ENCODE measurements at regions not wholly inside any gene's neighbourhood (a gene's known extent, or its start where the extent isn't known, plus 50 kb on each side); places are given as distances from the start of the nearest gene placed in this dataset.
"Not testable (repeated sequence)": the region's sequence is repeated elsewhere in the genome, so short reads cannot be mapped to it uniquely, and the experiment has no call there.

GRCh38 chr9:22170556-22170955 is 161.5 kb upstream of the CDKN2B start:
- Histone ChIP-seq H3K4me3 (ENCODE audit: low read length) (no peak overlapping the region), H3K36me3 (ENCODE audit: control insufficient read depth in 2 of 3, insufficient read depth in 3 of 3, low read length in 3 of 3) (no peaks in the 10 kb centered on the region), H3K27ac (ENCODE audit: low read depth, low read length) (no peak overlapping the region), H3K27me3 (ENCODE audit: control insufficient read depth in 2 of 2, insufficient read depth in 2 of 2, low read length in 2 of 2) (no peaks in the 10 kb centered on the region), H3K9me3 (ENCODE audit: control insufficient read depth in 2 of 3, low read length in 3 of 3) (no peaks in the 10 kb centered on the region), H3K4me1 (ENCODE audit: control insufficient read depth in 2 of 2, insufficient read depth in 2 of 2, low read length in 2 of 2) (no peaks in the 10 kb centered on the region)
- intact Hi-C loops (cut with micrococcal nuclease), result no loop called here
- ChIA-PET CTCF (no interaction called here), POLR2A (no interaction called here)
- Mint-ChIP-seq H3K27me3 (peaks cover 0 to 31% (median 3%) of the 10 kb centered on the region in 5 donors), H3K27ac (no peak overlapping the region), H3K4me3 (no peak overlapping the region), H3K4me1 (peaks cover 0 to 7% (median 0%) of the 10 kb centered on the region in 7 donors), H3K36me3 (peaks cover 0 to 1% (median 0%) of the 10 kb centered on the region in 5 donors), H3K9me3 (no peaks in the 10 kb centered on the region)
- no peak for DNase-seq
- no peak for ATAC-seq

GRCh38 chr9:22170990-22171670 is 162.0 kb upstream of the CDKN2B start:
- Mint-ChIP-seq H3K36me3 (peaks cover 0 to 1% (median 0%) of the 10 kb centered on the region in 5 donors), H3K4me3 (no peak overlapping the region), H3K4me1 (peaks cover 0 to 6% (median 4%) of the 10 kb centered on the region in 7 donors), H3K9me3 (peaks cover 0 to 2% (median 0%) of the 10 kb centered on the region in 11 donors), H3K27ac (no peak overlapping the region), H3K27me3 (peaks cover 0 to 26% (median 0%) of the 10 kb centered on the region in 5 donors)
- intact Hi-C loops (cut with micrococcal nuclease), result no loop called here
- no peaks in the 10 kb centered on the region for H3K27me3 ChIP-seq (ENCODE audit: control insufficient read depth in 2 of 2, insufficient read depth in 2 of 2, low read length in 2 of 2)
- no peaks in the 10 kb centered on the region for H3K4me1 ChIP-seq (ENCODE audit: control insufficient read depth in 2 of 2, insufficient read depth in 2 of 2, low read length in 2 of 2)
- ChIA-PET POLR2A (no interaction called here), CTCF (no interaction called here)
- H3K4me3 ChIP-seq (ENCODE audit: low read length), result no peak overlapping the region
- no peak for ATAC-seq
- no peaks in the 10 kb centered on the region for H3K9me3 ChIP-seq (ENCODE audit: control insufficient read depth in 2 of 3, low read length in 3 of 3)
- no peak overlapping the region for H3K27ac ChIP-seq (ENCODE audit: low read depth, low read length)
- H3K36me3 ChIP-seq (ENCODE audit: control insufficient read depth in 2 of 3, insufficient read depth in 3 of 3, low read length in 3 of 3), result no peaks in the 10 kb centered on the region
- DNase-seq, result no peak

GRCh38 chr9:22171691-22172090 is 162.6 kb upstream of the CDKN2B start:
- ChIA-PET CTCF (no interaction called here), POLR2A (no interaction called here)
- ATAC-seq, result no peak
- no peaks in the 10 kb centered on the region for H3K9me3 ChIP-seq (ENCODE audit: control insufficient read depth in 2 of 3, low read length in 3 of 3)
- no peak for DNase-seq
- Mint-ChIP-seq H3K4me3 (no peak overlapping the region), H3K36me3 (peaks cover 0 to 1% (median 0%) of the 10 kb centered on the region in 5 donors), H3K9me3 (peaks cover 0 to 7% (median 0%) of the 10 kb centered on the region in 11 donors), H3K4me1 (peaks cover 0 to 10% (median 8%) of the 10 kb centered on the region in 7 donors), H3K27ac (no peak overlapping the region), H3K27me3 (peaks cover 0 to 25% (median 0%) of the 10 kb centered on the region in 5 donors)
- H3K27ac ChIP-seq (ENCODE audit: low read depth, low read length), result no peak overlapping the region
- no peak overlapping the region for H3K4me3 ChIP-seq (ENCODE audit: low read length)
- H3K36me3 ChIP-seq (ENCODE audit: control insufficient read depth in 2 of 3, insufficient read depth in 3 of 3, low read length in 3 of 3), result no peaks in the 10 kb centered on the region
- no peaks in the 10 kb centered on the region for H3K4me1 ChIP-seq (ENCODE audit: control insufficient read depth in 2 of 2, insufficient read depth in 2 of 2, low read length in 2 of 2)
- no peaks in the 10 kb centered on the region for H3K27me3 ChIP-seq (ENCODE audit: control insufficient read depth in 2 of 2, insufficient read depth in 2 of 2, low read length in 2 of 2)
- intact Hi-C loops (cut with micrococcal nuclease), result no loop called here

- no peak overlapping the region for H3K27ac Mint-ChIP-seq
- no peaks in the 10 kb centered on the region for H3K36me3 ChIP-seq (ENCODE audit: control insufficient read depth in 2 of 3, insufficient read depth in 3 of 3, low read length in 3 of 3)
- POLR2A ChIA-PET, result no interaction called here
- H3K9me3 Mint-ChIP-seq, result peaks cover 0 to 21% (median under 1%) of the 10 kb centered on the region in 11 donors
- no peak overlapping the region for H3K27ac ChIP-seq (ENCODE audit: low read depth, low read length)
- H3K27me3 ChIP-seq (ENCODE audit: control insufficient read depth in 2 of 2, insufficient read depth in 2 of 2, low read length in 2 of 2), result no peaks in the 10 kb centered on the region
- DNase-seq (no peak), ATAC-seq (no peak)
- peaks cover 0 to 8% (median 0%) of the 10 kb centered on the region in 5 donors for H3K36me3 Mint-ChIP-seq
- peaks cover 0 to 20% (median 2%) of the 10 kb centered on the region in 5 donors for H3K27me3 Mint-ChIP-seq
- H3K4me1 Mint-ChIP-seq, result peaks cover 0 to 14% (median 8%) of the 10 kb centered on the region in 7 donors
- no peaks in the 10 kb centered on the region for H3K4me1 ChIP-seq (ENCODE audit: control insufficient read depth in 2 of 2, insufficient read depth in 2 of 2, low read length in 2 of 2)
- intact Hi-C loops (cut with micrococcal nuclease), result no loop called here
- no peaks in the 10 kb centered on the region for H3K9me3 ChIP-seq (ENCODE audit: control insufficient read depth in 2 of 3, low read length in 3 of 3)
- CTCF ChIA-PET, result no interaction called here
- no peak overlapping the region for H3K4me3 Mint-ChIP-seq
- H3K4me3 ChIP-seq (ENCODE audit: low read length), result no peak overlapping the region
Observed at GRCh38 chr9:22173908-22174307, 164.8 kb upstream of the CDKN2B start.

GRCh38 chr9:22175972-22176545 is 167.0 kb upstream of the CDKN2B start:
- ChIA-PET POLR2A (no interaction called here), CTCF (no interaction called here)
- Histone ChIP-seq H3K27me3 (ENCODE audit: control insufficient read depth in 2 of 2, insufficient read depth in 2 of 2, low read length in 2 of 2) (no peaks in the 10 kb centered on the region), H3K9me3 (ENCODE audit: control insufficient read depth in 2 of 3, low read length in 3 of 3) (no peaks in the 10 kb centered on the region), H3K4me1 (ENCODE audit: control insufficient read depth in 2 of 2, insufficient read depth in 2 of 2, low read length in 2 of 2) (no peaks in the 10 kb centered on the region), H3K36me3 (ENCODE audit: control insufficient read depth in 2 of 3, insufficient read depth in 3 of 3, low read length in 3 of 3) (no peaks in the 10 kb centered on the region), H3K27ac (ENCODE audit: low read depth, low read length) (no peak overlapping the region), H3K4me3 (ENCODE audit: low read length) (no peak overlapping the region)
- peak overlapping the region in 2 of 9 donors; percentile 7 to 29 for H3K27ac Mint-ChIP-seq
- ATAC-seq (no peak), DNase-seq (no peak)
- intact Hi-C loops (cut with micrococcal nuclease), result loop anchor here in 1 of 2 donors (5.0 kb wide), 1 partner anchor 61 kb away; no protein-coding TSS in a partner anchor
- H3K36me3 Mint-ChIP-seq, result peaks cover 0 to 12% (median 0%) of the 10 kb centered on the region in 5 donors
- peaks cover 8 to 23% (median 12%) of the 10 kb centered on the region in 5 donors for H3K27me3 Mint-ChIP-seq
- peaks cover 0 to 14% (median 8%) of the 10 kb centered on the region in 7 donors for H3K4me1 Mint-ChIP-seq
- H3K4me3 Mint-ChIP-seq, result peak overlapping the region in 1 of 10 donors; percentile 16
- peaks cover 0 to 26% (median 5%) of the 10 kb centered on the region in 11 donors for H3K9me3 Mint-ChIP-seq

- H3K27ac ChIP-seq (ENCODE audit: low read depth, low read length); DNase-seq; CTCF ChIA-PET; intact Hi-C loops (cut with micrococcal nuclease); H3K9me3 ChIP-seq (ENCODE audit: control insufficient read depth in 2 of 3, low read length in 3 of 3); H3K36me3 ChIP-seq (ENCODE audit: control insufficient read depth in 2 of 3, insufficient read depth in 3 of 3, low read length in 3 of 3); POLR2A ChIA-PET; H3K27ac Mint-ChIP-seq; H3K4me3 ChIP-seq (ENCODE audit: low read length); ATAC-seq; H3K4me1 Mint-ChIP-seq; H3K27me3 ChIP-seq (ENCODE audit: control insufficient read depth in 2 of 2, insufficient read depth in 2 of 2, low read length in 2 of 2); H3K4me1 ChIP-seq (ENCODE audit: control insufficient read depth in 2 of 2, insufficient read depth in 2 of 2, low read length in 2 of 2); H3K4me3 Mint-ChIP-seq: not testable (repeated sequence)
- H3K36me3 Mint-ChIP-seq, result peaks cover 0 to 10% (median 0%) of the 10 kb centered on the region in 5 donors
- peaks cover 0 to 25% (median 5%) of the 10 kb centered on the region in 11 donors for H3K9me3 Mint-ChIP-seq
- peaks cover 9 to 42% (median 12%) of the 10 kb centered on the region in 5 donors for H3K27me3 Mint-ChIP-seq
Observed at GRCh38 chr9:22181021-22181420, 171.9 kb upstream of the CDKN2B start.

- Mint-ChIP-seq H3K27ac (no peak overlapping the region), H3K9me3 (peaks cover 0 to 6% (median 0%) of the 10 kb centered on the region in 11 donors), H3K27me3 (peaks cover 0 to 50% (median 4%) of the 10 kb centered on the region in 5 donors), H3K4me1 (peaks cover 0 to 5% (median 0%) of the 10 kb centered on the region in 7 donors), H3K36me3 (no peaks in the 10 kb centered on the region), H3K4me3 (no peak overlapping the region)
- CTCF ChIA-PET, result no interaction called here
- Histone ChIP-seq H3K4me3 (ENCODE audit: low read length) (no peak overlapping the region), H3K9me3 (ENCODE audit: control insufficient read depth in 2 of 3, low read length in 3 of 3) (no peaks in the 10 kb centered on the region), H3K27me3 (ENCODE audit: control insufficient read depth in 2 of 2, insufficient read depth in 2 of 2, low read length in 2 of 2) (no peaks in the 10 kb centered on the region), H3K36me3 (ENCODE audit: control insufficient read depth in 2 of 3, insufficient read depth in 3 of 3, low read length in 3 of 3) (no peaks in the 10 kb centered on the region), H3K27ac (ENCODE audit: low read depth, low read length) (no peak overlapping the region), H3K4me1 (ENCODE audit: control insufficient read depth in 2 of 2, insufficient read depth in 2 of 2, low read length in 2 of 2) (no peaks in the 10 kb centered on the region)
- intact Hi-C loops (cut with micrococcal nuclease), result no loop called here
- POLR2A ChIA-PET, result no interaction called here
- DNase-seq, result no peak
- ATAC-seq, result no peak
Observed at GRCh38 chr9:22189471-22189870, 180.4 kb upstream of the CDKN2B start.

Measured in naive thymus-derived CD4-positive, alpha-beta T cell (primary cell).